ENCODE measurements at regions not wholly inside any gene's neighbourhood (a gene's known extent, or its start where the extent isn't known, plus 50 kb on each side); places are given as distances from the start of the nearest gene placed in this dataset.

- TF ChIP-seq, protein P1, sequence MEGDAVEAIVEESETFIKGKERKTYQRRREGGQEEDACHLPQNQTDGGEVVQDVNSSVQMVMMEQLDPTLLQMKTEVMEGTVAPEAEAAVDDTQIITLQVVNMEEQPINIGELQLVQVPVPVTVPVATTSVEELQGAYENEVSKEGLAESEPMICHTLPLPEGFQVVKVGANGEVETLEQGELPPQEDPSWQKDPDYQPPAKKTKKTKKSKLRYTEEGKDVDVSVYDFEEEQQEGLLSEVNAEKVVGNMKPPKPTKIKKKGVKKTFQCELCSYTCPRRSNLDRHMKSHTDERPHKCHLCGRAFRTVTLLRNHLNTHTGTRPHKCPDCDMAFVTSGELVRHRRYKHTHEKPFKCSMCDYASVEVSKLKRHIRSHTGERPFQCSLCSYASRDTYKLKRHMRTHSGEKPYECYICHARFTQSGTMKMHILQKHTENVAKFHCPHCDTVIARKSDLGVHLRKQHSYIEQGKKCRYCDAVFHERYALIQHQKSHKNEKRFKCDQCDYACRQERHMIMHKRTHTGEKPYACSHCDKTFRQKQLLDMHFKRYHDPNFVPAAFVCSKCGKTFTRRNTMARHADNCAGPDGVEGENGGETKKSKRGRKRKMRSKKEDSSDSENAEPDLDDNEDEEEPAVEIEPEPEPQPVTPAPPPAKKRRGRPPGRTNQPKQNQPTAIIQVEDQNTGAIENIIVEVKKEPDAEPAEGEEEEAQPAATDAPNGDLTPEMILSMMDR (IDR thresholded peaks at IDR 0.05): no peak
- TF ChIP-seq POLR2A (IDR thresholded peaks at IDR 0.05): no peak
Measured at GRCh38 chr4:162347156-162347841, 183.5 kb upstream of the FSTL5 start.
